SK-N-SH treated with all-trans-retinoic acid at 6 μM for 48 hours (cell line): ENCODE measurements at regions not wholly inside any gene's neighbourhood (a gene's known extent, or its start where the extent isn't known, plus 50 kb on each side); places are given as distances from the start of the nearest gene placed in this dataset.

ENCODE experiments used
- ATAC-seq: fragments of 200-7000 bp; cut with Tn5 transposase; 3 replicates; pipeline ENCODE4 v1.9.1; 2020; ENCODE audit warnings: mild to moderate bottlenecking, moderate library complexity
- ARNTL ChIP-seq: fragments of 450-650 bp; formaldehyde crosslinking; IDR thresholded peaks from 2 replicates; pipeline ENCODE4 v1.5.0; 2020; ENCODE audit warnings: low read depth, mild to moderate bottlenecking, moderate library complexity, borderline replicate concordance
- BACH2 ChIP-seq: fragments of 250-450 bp; sonication (Bioruptor Pico); IDR thresholded peaks from 2 replicates; pipeline ENCODE4 v1.9.0; 2021; ENCODE audit warnings: mild to moderate bottlenecking, borderline replicate concordance
- ESRRG ChIP-seq: fragments of 250-450 bp; sonication (Bioruptor Pico); IDR thresholded peaks from 2 replicates; pipeline ENCODE4 v1.6.1; 2021; ENCODE audit warnings: mild to moderate bottlenecking
- GLIS3 ChIP-seq: fragments of 250-450 bp; sonication (Bioruptor Pico); IDR thresholded peaks from 2 replicates; pipeline ENCODE4 v1.5.0; 2020; ENCODE audit warnings: mild to moderate bottlenecking, moderate library complexity
- ISL1 ChIP-seq: fragments of 250-450 bp; sonication (Bioruptor Pico); IDR thresholded peaks from 2 replicates; pipeline ENCODE4 v2.1.2; 2022; ENCODE audit warnings: mild to moderate bottlenecking, moderate library complexity
- OSR1 ChIP-seq: fragments of 250-450 bp; sonication (Bioruptor Pico); IDR thresholded peaks from 2 replicates; pipeline ENCODE4 v1.8.0; 2022; ENCODE audit warnings: moderate library complexity, mild to moderate bottlenecking, inconsistent platforms
- PPARA ChIP-seq: fragments of 250-450 bp; sonication (Bioruptor Pico); IDR thresholded peaks from 2 replicates; pipeline ENCODE4 v1.5.0; 2020; ENCODE audit warnings: mild to moderate bottlenecking, borderline replicate concordance
- RARB ChIP-seq: fragments of 250-450 bp; sonication (Bioruptor Pico); IDR thresholded peaks from 2 replicates; pipeline ENCODE4 v1.8.0; 2021; ENCODE audit warnings: mild to moderate bottlenecking, moderate library complexity
- TOX ChIP-seq: fragments of 250-450 bp; sonication (Bioruptor Pico); IDR thresholded peaks from 2 replicates; pipeline ENCODE4 v1.8.0; 2021; ENCODE audit warnings: mild to moderate bottlenecking, moderate library complexity, borderline replicate concordance
- ZC3H10 ChIP-seq: fragments of 250-450 bp; sonication (Bioruptor Pico); IDR thresholded peaks from 2 replicates; pipeline ENCODE4 v1.5.1; 2021; ENCODE audit warnings: mild to moderate bottlenecking, moderate library complexity
- ZFP3 ChIP-seq: fragments of 250-450 bp; sonication (Bioruptor Pico); IDR thresholded peaks from 2 replicates; pipeline ENCODE4 v1.5.0; 2020; ENCODE audit warnings: mild to moderate bottlenecking, moderate library complexity
- ZNF565 ChIP-seq: fragments of 450-650 bp; formaldehyde crosslinking; conservative IDR thresholded peaks from 2 replicates; pipeline ENCODE4 v1.5.0; 2020; ENCODE audit warnings: low read depth, mild to moderate bottlenecking, moderate library complexity
- ZNF8 ChIP-seq: fragments of 450-650 bp; formaldehyde crosslinking; IDR thresholded peaks from 2 replicates; pipeline ENCODE4 v1.5.0; 2020; ENCODE audit warnings: mild to moderate bottlenecking, moderate library complexity
- TF ChIP-seq, protein P1 (sequence below): fragments of 250-450 bp; sonication (Bioruptor Pico); IDR thresholded peaks from 2 replicates; pipeline ENCODE4 v1.5.0; 2020; ENCODE audit warnings: mild to moderate bottlenecking, moderate library complexity
- TF ChIP-seq, protein P2 (sequence below): fragments of 250-450 bp; sonication (Bioruptor Pico); IDR thresholded peaks from 2 replicates; pipeline ENCODE4 v1.5.1; 2020; ENCODE audit warnings: low read depth, mild to moderate bottlenecking, moderate library complexity
- TF ChIP-seq, protein P3 (sequence below): fragments of 250-450 bp; sonication (Bioruptor Pico); IDR thresholded peaks from 2 replicates; pipeline ENCODE4 v1.8.0; 2021; ENCODE audit warnings: low read depth, mild to moderate bottlenecking, moderate library complexity, borderline replicate concordance

DNA sequence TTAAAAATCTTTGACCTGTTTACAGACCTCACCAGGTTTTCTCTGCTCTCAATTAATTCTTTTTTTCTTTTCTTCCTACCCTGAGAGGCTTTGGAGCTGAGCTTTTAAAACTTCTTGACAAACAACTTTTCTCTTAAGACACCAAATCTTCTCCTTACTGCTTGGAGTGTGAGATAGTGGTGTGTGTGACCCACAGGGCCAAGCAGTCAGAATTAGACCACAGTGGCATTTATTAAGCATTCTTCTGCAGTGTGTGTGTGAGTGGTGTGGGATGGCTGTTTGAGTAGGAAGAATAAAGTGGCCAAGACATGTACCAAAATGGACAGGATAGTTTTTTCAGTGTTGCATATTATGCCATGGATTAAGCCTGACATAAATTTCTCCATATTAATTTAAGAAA lies 665.1 kb downstream of the RAPGEF2 start:
- no peak for ATAC-seq
- TF ChIP-seq ZNF8 (no peak), OSR1 (CRISPR knock-in tag) (no peak), ZNF565 (CRISPR knock-in tag) (no peak), RARB (CRISPR knock-in tag) (no peak), ZC3H10 (no peak), PPARA (CRISPR knock-in tag) (no peak), ESRRG (CRISPR knock-in tag) (no peak)
- TF ChIP-seq, protein P1, sequence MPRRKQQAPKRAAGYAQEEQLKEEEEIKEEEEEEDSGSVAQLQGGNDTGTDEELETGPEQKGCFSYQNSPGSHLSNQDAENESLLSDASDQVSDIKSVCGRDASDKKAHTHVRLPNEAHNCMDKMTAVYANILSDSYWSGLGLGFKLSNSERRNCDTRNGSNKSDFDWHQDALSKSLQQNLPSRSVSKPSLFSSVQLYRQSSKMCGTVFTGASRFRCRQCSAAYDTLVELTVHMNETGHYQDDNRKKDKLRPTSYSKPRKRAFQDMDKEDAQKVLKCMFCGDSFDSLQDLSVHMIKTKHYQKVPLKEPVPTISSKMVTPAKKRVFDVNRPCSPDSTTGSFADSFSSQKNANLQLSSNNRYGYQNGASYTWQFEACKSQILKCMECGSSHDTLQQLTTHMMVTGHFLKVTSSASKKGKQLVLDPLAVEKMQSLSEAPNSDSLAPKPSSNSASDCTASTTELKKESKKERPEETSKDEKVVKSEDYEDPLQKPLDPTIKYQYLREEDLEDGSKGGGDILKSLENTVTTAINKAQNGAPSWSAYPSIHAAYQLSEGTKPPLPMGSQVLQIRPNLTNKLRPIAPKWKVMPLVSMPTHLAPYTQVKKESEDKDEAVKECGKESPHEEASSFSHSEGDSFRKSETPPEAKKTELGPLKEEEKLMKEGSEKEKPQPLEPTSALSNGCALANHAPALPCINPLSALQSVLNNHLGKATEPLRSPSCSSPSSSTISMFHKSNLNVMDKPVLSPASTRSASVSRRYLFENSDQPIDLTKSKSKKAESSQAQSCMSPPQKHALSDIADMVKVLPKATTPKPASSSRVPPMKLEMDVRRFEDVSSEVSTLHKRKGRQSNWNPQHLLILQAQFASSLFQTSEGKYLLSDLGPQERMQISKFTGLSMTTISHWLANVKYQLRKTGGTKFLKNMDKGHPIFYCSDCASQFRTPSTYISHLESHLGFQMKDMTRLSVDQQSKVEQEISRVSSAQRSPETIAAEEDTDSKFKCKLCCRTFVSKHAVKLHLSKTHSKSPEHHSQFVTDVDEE (CRISPR knock-in tag) = no peak
- TF ChIP-seq, all 23 proteins: peak for 0

DNA sequence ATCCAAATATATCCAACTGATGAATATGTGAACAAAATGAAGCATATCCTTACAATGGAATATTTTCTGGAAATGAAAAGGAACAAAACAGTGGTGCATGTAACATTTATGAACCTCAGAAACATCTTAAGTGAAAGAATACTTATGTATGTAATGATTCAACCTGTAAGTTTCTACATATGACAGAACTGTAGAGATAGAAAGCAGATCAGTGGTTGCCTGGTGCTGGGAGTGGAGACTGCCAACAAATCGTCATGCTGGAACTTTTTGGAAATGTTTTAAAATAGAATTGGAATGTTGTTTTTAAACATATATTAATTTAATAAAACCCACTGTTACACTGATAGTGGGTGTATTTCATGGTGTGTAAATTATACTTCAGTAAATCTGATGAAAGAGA lies 667.5 kb downstream of the RAPGEF2 start:
- TF ChIP-seq, protein P2, sequence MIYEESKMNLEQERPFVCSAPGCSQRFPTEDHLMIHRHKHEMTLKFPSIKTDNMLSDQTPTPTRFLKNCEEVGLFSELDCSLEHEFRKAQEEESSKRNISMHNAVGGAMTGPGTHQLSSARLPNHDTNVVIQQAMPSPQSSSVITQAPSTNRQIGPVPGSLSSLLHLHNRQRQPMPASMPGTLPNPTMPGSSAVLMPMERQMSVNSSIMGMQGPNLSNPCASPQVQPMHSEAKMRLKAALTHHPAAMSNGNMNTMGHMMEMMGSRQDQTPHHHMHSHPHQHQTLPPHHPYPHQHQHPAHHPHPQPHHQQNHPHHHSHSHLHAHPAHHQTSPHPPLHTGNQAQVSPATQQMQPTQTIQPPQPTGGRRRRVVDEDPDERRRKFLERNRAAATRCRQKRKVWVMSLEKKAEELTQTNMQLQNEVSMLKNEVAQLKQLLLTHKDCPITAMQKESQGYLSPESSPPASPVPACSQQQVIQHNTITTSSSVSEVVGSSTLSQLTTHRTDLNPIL (CRISPR knock-in tag) = no peak
- peak; percentile 28 for TF ChIP-seq ISL1 (CRISPR knock-in tag)
- ATAC-seq = no peak

DNA sequence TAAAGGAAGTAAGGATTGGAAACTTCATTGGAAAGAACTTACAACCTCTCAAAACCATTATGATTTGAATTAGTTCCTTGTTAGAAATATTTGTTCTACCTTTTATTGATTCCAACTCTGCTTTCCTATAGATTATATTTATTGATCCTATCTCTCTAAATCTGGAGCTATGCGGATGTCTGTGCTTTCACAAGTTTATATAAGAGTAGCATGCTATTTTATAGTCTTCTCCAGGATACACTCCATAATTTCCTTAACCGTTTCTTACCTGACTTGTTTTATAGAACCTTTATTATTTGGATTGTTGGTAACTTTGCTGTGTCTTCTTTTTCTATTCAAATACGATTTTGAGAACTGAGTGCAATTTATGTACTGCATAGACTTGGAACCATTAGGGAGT lies 668.1 kb downstream of the RAPGEF2 start:
- TF ChIP-seq BACH2 (CRISPR knock-in tag) (no peak), ZC3H10 (no peak), ZNF8 (no peak), RARB (CRISPR knock-in tag) (no peak), ESRRG (CRISPR knock-in tag) (no peak), GLIS3 (CRISPR knock-in tag) (no peak), ZFP3 (CRISPR knock-in tag) (no peak), TOX (CRISPR knock-in tag) (no peak)
- TF ChIP-seq, protein P1 (CRISPR knock-in tag) = no peak
- TF ChIP-seq, protein P3, sequence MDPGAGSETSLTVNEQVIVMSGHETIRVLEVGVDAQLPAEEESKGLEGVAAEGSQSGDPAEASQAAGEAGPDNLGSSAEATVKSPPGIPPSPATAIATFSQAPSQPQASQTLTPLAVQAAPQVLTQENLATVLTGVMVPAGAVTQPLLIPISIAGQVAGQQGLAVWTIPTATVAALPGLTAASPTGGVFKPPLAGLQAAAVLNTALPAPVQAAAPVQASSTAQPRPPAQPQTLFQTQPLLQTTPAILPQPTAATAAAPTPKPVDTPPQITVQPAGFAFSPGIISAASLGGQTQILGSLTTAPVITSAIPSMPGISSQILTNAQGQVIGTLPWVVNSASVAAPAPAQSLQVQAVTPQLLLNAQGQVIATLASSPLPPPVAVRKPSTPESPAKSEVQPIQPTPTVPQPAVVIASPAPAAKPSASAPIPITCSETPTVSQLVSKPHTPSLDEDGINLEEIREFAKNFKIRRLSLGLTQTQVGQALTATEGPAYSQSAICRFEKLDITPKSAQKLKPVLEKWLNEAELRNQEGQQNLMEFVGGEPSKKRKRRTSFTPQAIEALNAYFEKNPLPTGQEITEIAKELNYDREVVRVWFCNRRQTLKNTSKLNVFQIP (CRISPR knock-in tag) = no peak
- no peak for ATAC-seq

DNA sequence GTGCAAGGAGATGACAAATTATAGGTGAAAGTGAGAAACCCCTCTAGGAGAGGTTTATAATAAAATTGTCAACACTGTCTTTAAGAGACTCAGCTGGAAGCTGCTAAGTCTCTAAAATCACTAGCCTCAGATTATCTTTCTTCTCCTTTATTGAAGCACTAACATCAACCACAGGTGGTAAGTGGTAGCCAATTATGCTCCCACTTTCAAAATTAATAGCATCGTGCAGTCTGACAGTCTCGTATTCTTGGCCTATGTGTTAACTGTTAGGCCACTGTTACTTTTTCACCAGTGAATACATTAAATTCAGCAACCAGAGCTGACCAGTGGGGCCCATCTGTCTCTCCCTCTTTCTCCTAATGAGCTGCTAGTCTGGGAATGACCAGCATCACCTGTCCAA lies 674.1 kb downstream of the RAPGEF2 start:
- TF ChIP-seq, protein P1 (CRISPR knock-in tag) = no peak
- TF ChIP-seq ARNTL (CRISPR knock-in tag) (no peak), TOX (CRISPR knock-in tag) (no peak)
- no peak for ATAC-seq
